PC-9 (cell line): ENCODE measurements at regions not wholly inside any gene's neighbourhood (a gene's known extent, or its start where the extent isn't known, plus 50 kb on each side); places are given as distances from the start of the nearest gene placed in this dataset.

Experiments
- BruUV-seq: library from RNA; stranded (reverse); fragments of 400-500 nt; replicated peaks from 2 replicates; lab custom pipeline; 2021; lab: Mats Ljungman, UMichigan
- CTCF ChIA-PET: fragments of 300-600 bp; sonication (Branson Sonifier 250); formaldehyde crosslinking; loops from one replicate; lab custom pipeline; 2022; ENCODE audit warnings: antibody characterized with exemption; lab: Charles Lee
- POLR2A ChIA-PET: fragments of 300-600 bp; sonication (Branson Sonifier 250); formaldehyde crosslinking; loops from one replicate; lab custom pipeline; 2022; ENCODE audit warnings: antibody characterized with exemption; ENCODE audit not compliant: unreplicated experiment; lab: Charles Lee
- DNase-seq, 2 experiments: peaks; one replicate each; pipeline versions ENCODE4 v3.0.0 to v3.0.0-alpha.2; 2015 to 2022; ENCODE audit warnings: mixed read lengths in 1 of 2
- H2AFZ ChIP-seq: fragments of 200-600 bp; sonication (generic); 2 replicates; pipeline ENCODE4 v1.8.1; 2017; ENCODE audit warnings: antibody characterized with exemption
- H3F3A ChIP-seq: fragments of 200-600 bp; sonication (generic); 2 replicates; pipeline ENCODE4 v1.8.1; 2017; ENCODE audit warnings: antibody characterized with exemption, mild to moderate bottlenecking, low read depth; ENCODE audit not compliant: insufficient read depth
- H3K27ac ChIP-seq: fragments of 200-600 bp; sonication (generic); 2 replicates; pipeline ENCODE4 v1.6.1; 2016; ENCODE audit warnings: mixed run types
- H3K27me3 ChIP-seq: fragments of 200-600 bp; sonication (generic); 2 replicates; pipeline ENCODE4 v1.6.1; 2016; ENCODE audit warnings: low read depth, mixed run types; ENCODE audit not compliant: insufficient read depth
- H3K36me3 ChIP-seq: fragments of 200-600 bp; sonication (generic); 2 replicates; pipeline ENCODE4 v1.6.1; 2016; ENCODE audit warnings: low read depth, mixed run types
- H3K4me1 ChIP-seq: fragments of 200-600 bp; sonication (generic); replicated peaks from 2 replicates; pipeline ENCODE4 v1.6.1; 2016; ENCODE audit warnings: mixed run types; ENCODE audit not compliant: insufficient read depth
- H3K4me2 ChIP-seq: fragments of 200-600 bp; sonication (generic); 2 replicates; pipeline ENCODE4 v1.6.1; 2017; ENCODE audit warnings: mixed run types
- H3K4me3 ChIP-seq: fragments of 200-600 bp; sonication (generic); 2 replicates; pipeline ENCODE4 v1.6.1; 2016; ENCODE audit warnings: mixed run types
- H3K79me2 ChIP-seq: fragments of 200-600 bp; sonication (generic); 2 replicates; pipeline ENCODE4 v1.6.1; 2017; ENCODE audit warnings: low read depth, mixed run types
- H3K9me2 ChIP-seq: fragments of 200-600 bp; sonication (generic); 2 replicates; pipeline ENCODE4 v1.8.1; 2017; ENCODE audit warnings: mild to moderate bottlenecking; ENCODE audit not compliant: insufficient read depth
- H3K9me3 ChIP-seq: fragments of 200-600 bp; sonication (generic); 2 replicates; pipeline ENCODE4 v1.8.1; 2016; ENCODE audit warnings: low read depth; ENCODE audit not compliant: insufficient read depth
- H4K20me1 ChIP-seq: fragments of 200-600 bp; sonication (generic); 2 replicates; pipeline ENCODE4 v1.8.1; 2017; ENCODE audit not compliant: insufficient read depth
- EZH2 ChIP-seq: fragments of 200-600 bp; sonication (generic); IDR thresholded peaks from 2 replicates; pipeline ENCODE4 v1.8.0; 2017; ENCODE audit warnings: antibody characterized with exemption, low read depth
- intact Hi-C: fragments of 100-400 bp; cut with micrococcal nuclease; formaldehyde crosslinking; loops from one replicate; pipeline ENCODE4 v1.10.0; 2022; ENCODE audit not compliant: unreplicated experiment
- TF ChIP-seq, protein P1 (sequence below): fragments of 200-600 bp; sonication (generic); conservative IDR thresholded peaks from 2 replicates; pipeline ENCODE4 v1.6.1; 2017; ENCODE audit warnings: mixed run types, antibody characterized with exemption, mild to moderate bottlenecking, moderate library complexity

- Histone ChIP-seq H3K27ac (no peak overlapping the region), H3K4me1 (no peaks in the 10 kb centered on the region), H2AFZ (no peak overlapping the region), H3K4me2 (no peak overlapping the region), H3K9me3 (no peaks in the 10 kb centered on the region), H3K4me3 (no peak overlapping the region), H3K79me2 (no peaks in the 10 kb centered on the region), H3K27me3 (no peaks in the 10 kb centered on the region), H3F3A (no peaks in the 10 kb centered on the region), H3K9me2 (no peaks in the 10 kb centered on the region), H4K20me1 (no peaks in the 10 kb centered on the region), H3K36me3 (no peaks in the 10 kb centered on the region)
- no TSS peak for BruUV-seq
- intact Hi-C loops = no loop called here
- no peak for DNase-seq
- no peak for TF ChIP-seq EZH2
- TF ChIP-seq, protein P1, sequence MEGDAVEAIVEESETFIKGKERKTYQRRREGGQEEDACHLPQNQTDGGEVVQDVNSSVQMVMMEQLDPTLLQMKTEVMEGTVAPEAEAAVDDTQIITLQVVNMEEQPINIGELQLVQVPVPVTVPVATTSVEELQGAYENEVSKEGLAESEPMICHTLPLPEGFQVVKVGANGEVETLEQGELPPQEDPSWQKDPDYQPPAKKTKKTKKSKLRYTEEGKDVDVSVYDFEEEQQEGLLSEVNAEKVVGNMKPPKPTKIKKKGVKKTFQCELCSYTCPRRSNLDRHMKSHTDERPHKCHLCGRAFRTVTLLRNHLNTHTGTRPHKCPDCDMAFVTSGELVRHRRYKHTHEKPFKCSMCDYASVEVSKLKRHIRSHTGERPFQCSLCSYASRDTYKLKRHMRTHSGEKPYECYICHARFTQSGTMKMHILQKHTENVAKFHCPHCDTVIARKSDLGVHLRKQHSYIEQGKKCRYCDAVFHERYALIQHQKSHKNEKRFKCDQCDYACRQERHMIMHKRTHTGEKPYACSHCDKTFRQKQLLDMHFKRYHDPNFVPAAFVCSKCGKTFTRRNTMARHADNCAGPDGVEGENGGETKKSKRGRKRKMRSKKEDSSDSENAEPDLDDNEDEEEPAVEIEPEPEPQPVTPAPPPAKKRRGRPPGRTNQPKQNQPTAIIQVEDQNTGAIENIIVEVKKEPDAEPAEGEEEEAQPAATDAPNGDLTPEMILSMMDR = no peak
- ChIA-PET POLR2A (no interaction called here), CTCF (no interaction called here)
Observed at GRCh38 chr4:138507522-138507921, 265.4 kb upstream of the SLC7A11 start.

- Histone ChIP-seq H3F3A (no peaks in the 10 kb centered on the region), H3K4me2 (no peak overlapping the region), H3K27ac (no peak overlapping the region), H2AFZ (no peak overlapping the region), H3K4me1 (no peaks in the 10 kb centered on the region), H3K27me3 (no peaks in the 10 kb centered on the region), H3K36me3 (no peaks in the 10 kb centered on the region), H4K20me1 (no peaks in the 10 kb centered on the region), H3K79me2 (no peaks in the 10 kb centered on the region), H3K9me3 (no peaks in the 10 kb centered on the region), H3K4me3 (no peak overlapping the region), H3K9me2 (no peaks in the 10 kb centered on the region)
- intact Hi-C loops = no loop called here
- TF ChIP-seq, protein P1 = no peak
- no peak for TF ChIP-seq EZH2
- DNase-seq = no peak
- CTCF ChIA-PET = no interaction called here
- POLR2A ChIA-PET = no interaction called here
- no TSS peak for BruUV-seq
Observed at GRCh38 chr4:138501614-138502013, 259.5 kb upstream of the SLC7A11 start.

GRCh38 chr4:138500869-138501268 is 258.7 kb upstream of the SLC7A11 start:
- no peak for DNase-seq
- Histone ChIP-seq H3K9me2 (no peaks in the 10 kb centered on the region), H2AFZ (no peak overlapping the region), H3K27ac (no peak overlapping the region), H3K27me3 (no peaks in the 10 kb centered on the region), H3F3A (no peaks in the 10 kb centered on the region), H3K79me2 (no peaks in the 10 kb centered on the region), H4K20me1 (no peaks in the 10 kb centered on the region), H3K36me3 (no peaks in the 10 kb centered on the region), H3K9me3 (no peaks in the 10 kb centered on the region), H3K4me3 (no peak overlapping the region), H3K4me1 (no peaks in the 10 kb centered on the region), H3K4me2 (no peak overlapping the region)
- ChIA-PET POLR2A (no interaction called here), CTCF (no interaction called here)
- no peak for TF ChIP-seq EZH2
- TF ChIP-seq, protein P1 = no peak
- no TSS peak for BruUV-seq
- intact Hi-C loops = no loop called here
